ENCODE measurements at regions not wholly inside any gene's neighbourhood (a gene's known extent, or its start where the extent isn't known, plus 50 kb on each side); places are given as distances from the start of the nearest gene placed in this dataset.
A peak's percentile ranks its signal among the peaks of the same experiment; 100 is the strongest.

- H3K9me3 ChIP-seq: no peaks in the 10 kb centered on the region
- intact Hi-C loops (cut with DNase I; ENCODE audit: low total_unique reads): no loop called here
- no peaks in the 10 kb centered on the region for H3K36me3 ChIP-seq
- H3K4me1 ChIP-seq: peaks cover 5 to 25% of the 10 kb centered on the region in 2 donors
- no peak for TF ChIP-seq CTCF (IDR thresholded peaks at IDR 0.05)
- TF ChIP-seq POLR2AphosphoS5 (IDR thresholded peaks at IDR 0.05): no peak
- no peak for TF ChIP-seq POLR2A (IDR thresholded peaks at IDR 0.05)
- H3K4me3 ChIP-seq: no peak overlapping the region
- DNase-seq (ENCODE audit: low spot score in 2 of 2): no peak
- no peaks in the 10 kb centered on the region for H3K27me3 ChIP-seq
- H3K27ac ChIP-seq: peak overlapping the region; percentile 78 to 85
Measured at GRCh38 chr2:64220894-64221617, 76.8 kb upstream of the PELI1 start.

GRCh38 chr2:64221935-64222334 is 77.7 kb upstream of the PELI1 start:
- no peak for TF ChIP-seq CTCF (IDR thresholded peaks at IDR 0.05)
- TF ChIP-seq POLR2AphosphoS5 (IDR thresholded peaks at IDR 0.05): no peak
- intact Hi-C loops (cut with DNase I; ENCODE audit: low total_unique reads): no loop called here

GRCh38 chr2:64222351-64222750 is 78.1 kb upstream of the PELI1 start:
- TF ChIP-seq POLR2AphosphoS5 (IDR thresholded peaks at IDR 0.05) (peak in 1 of 3 donors; percentile 57), CTCF (IDR thresholded peaks at IDR 0.05) (no peak), POLR2A (IDR thresholded peaks at IDR 0.05) (no peak)
- no peaks in the 10 kb centered on the region for H3K36me3 ChIP-seq
- peak in 1 of 2 donors; percentile 62 for DNase-seq (ENCODE audit: low spot score in 2 of 2)
- peaks cover 5 to 25% of the 10 kb centered on the region in 2 donors for H3K4me1 ChIP-seq
- H3K4me3 ChIP-seq: no peak overlapping the region
- H3K27ac ChIP-seq: peak overlapping the region; percentile 78 to 85
- H3K9me3 ChIP-seq: no peaks in the 10 kb centered on the region
- no peaks in the 10 kb centered on the region for H3K27me3 ChIP-seq
- intact Hi-C loops (cut with DNase I; ENCODE audit: low total_unique reads): no loop called here

More at GRCh38 chr2:64221935-64222334, 77.7 kb upstream of the PELI1 start:
- peak overlapping the region; percentile 78 to 85 for H3K27ac ChIP-seq
- H3K9me3 ChIP-seq: no peaks in the 10 kb centered on the region
- no peak for DNase-seq (ENCODE audit: low spot score in 2 of 2)
- no peak overlapping the region for H3K4me3 ChIP-seq
- peaks cover 5 to 25% of the 10 kb centered on the region in 2 donors for H3K4me1 ChIP-seq
- no peaks in the 10 kb centered on the region for H3K36me3 ChIP-seq
- no peaks in the 10 kb centered on the region for H3K27me3 ChIP-seq

- no peak for DNase-seq (ENCODE audit: low spot score in 2 of 2)
- H3K9me3 ChIP-seq: no peaks in the 10 kb centered on the region
- no peak for TF ChIP-seq POLR2A (IDR thresholded peaks at IDR 0.05)
- no peak for TF ChIP-seq POLR2AphosphoS5 (IDR thresholded peaks at IDR 0.05)
- no peak for TF ChIP-seq CTCF (IDR thresholded peaks at IDR 0.05)
- H3K4me1 ChIP-seq: peaks cover 5 to 25% of the 10 kb centered on the region in 2 donors
- no peak overlapping the region for H3K4me3 ChIP-seq
- H3K27me3 ChIP-seq: no peaks in the 10 kb centered on the region
- intact Hi-C loops (cut with DNase I; ENCODE audit: low total_unique reads): no loop called here
- H3K27ac ChIP-seq: peak overlapping the region; percentile 77 to 85
- no peaks in the 10 kb centered on the region for H3K36me3 ChIP-seq
Measured at GRCh38 chr2:64223055-64223454, 78.8 kb upstream of the PELI1 start.

- no peak for TF ChIP-seq POLR2A (IDR thresholded peaks at IDR 0.05)
- TF ChIP-seq POLR2AphosphoS5 (IDR thresholded peaks at IDR 0.05): no peak
- no peak for TF ChIP-seq CTCF (IDR thresholded peaks at IDR 0.05)
- H3K4me3 ChIP-seq: no peak overlapping the region
- no peak for DNase-seq (ENCODE audit: low spot score in 2 of 2)
- H3K9me3 ChIP-seq: no peaks in the 10 kb centered on the region
- H3K4me1 ChIP-seq: peaks cover 5 to 25% of the 10 kb centered on the region in 2 donors
- intact Hi-C loops (cut with DNase I; ENCODE audit: low total_unique reads): no loop called here
- no peak overlapping the region for H3K27ac ChIP-seq
- no peaks in the 10 kb centered on the region for H3K27me3 ChIP-seq
- H3K36me3 ChIP-seq: no peaks in the 10 kb centered on the region
Measured at GRCh38 chr2:64225491-64225890, 81.3 kb upstream of the PELI1 start.

Data from breast epithelium (tissue), 4 donors.